HG03565 (cell line): ENCODE measurements at regions not wholly inside any gene's neighbourhood (a gene's known extent, or its start where the extent isn't known, plus 50 kb on each side); places are given as distances from the start of the nearest gene placed in this dataset.

Source experiments
- ATAC-seq: cut with Tn5 transposase; IDR thresholded peaks from one replicate; pipeline ENCODE4 v1.9.1; 2021; ENCODE audit warnings: mild to moderate bottlenecking, moderate library complexity; ENCODE audit not compliant: unreplicated experiment

- ATAC-seq, result no peak
Observed at GRCh38 chr7:156166692-156167416, 354.6 kb upstream of the SHH start.

- no peak for ATAC-seq
Observed at GRCh38 chr7:156163747-156164146, 351.5 kb upstream of the SHH start.

- no peak for ATAC-seq
Observed at GRCh38 chr7:156162451-156162850, 350.2 kb upstream of the SHH start.

- ATAC-seq, result no peak
Observed at GRCh38 chr7:156160811-156161210, 348.5 kb upstream of the SHH start.

GRCh38 chr7:156158693-156159092 lies 346.4 kb upstream of the SHH start:
- no peak for ATAC-seq

GRCh38 chr7:156158213-156158612 lies 345.9 kb upstream of the SHH start:
- ATAC-seq, result no peak

GRCh38 chr7:156157409-156158012 lies 345.2 kb upstream of the SHH start:
- no peak for ATAC-seq

- ATAC-seq, result no peak
Observed at GRCh38 chr7:156156734-156157408, 344.6 kb upstream of the SHH start.

GRCh38 chr7:156155988-156156733 lies 343.9 kb upstream of the SHH start:
- no peak for ATAC-seq

GRCh38 chr7:156153590-156153989 lies 341.3 kb upstream of the SHH start:
- no peak for ATAC-seq

- ATAC-seq, result no peak
Observed at GRCh38 chr7:156152390-156152789, 340.1 kb upstream of the SHH start.

GRCh38 chr7:156151658-156152057 lies 339.4 kb upstream of the SHH start:
- ATAC-seq, result no peak

GRCh38 chr7:156151078-156151477 lies 338.8 kb upstream of the SHH start:
- no peak for ATAC-seq

- no peak for ATAC-seq
Observed at GRCh38 chr7:156148995-156149394, 336.7 kb upstream of the SHH start.

- no peak for ATAC-seq
Observed at GRCh38 chr7:156148547-156148946, 336.3 kb upstream of the SHH start.

- ATAC-seq, result no peak
Observed at GRCh38 chr7:156147756-156148504, 335.7 kb upstream of the SHH start.

- ATAC-seq, result no peak
Observed at GRCh38 chr7:156147104-156147503, 334.8 kb upstream of the SHH start.

- ATAC-seq, result no peak
Observed at GRCh38 chr7:156145996-156146395, 333.7 kb upstream of the SHH start.

GRCh38 chr7:156145184-156145583 lies 332.9 kb upstream of the SHH start:
- ATAC-seq, result no peak

GRCh38 chr7:156143683-156144082 lies 331.4 kb upstream of the SHH start:
- ATAC-seq, result no peak

GRCh38 chr7:156143158-156143557 lies 330.9 kb upstream of the SHH start:
- ATAC-seq, result no peak
